Loucy (cell line): ENCODE measurements at regions not wholly inside any gene's neighbourhood (a gene's known extent, or its start where the extent isn't known, plus 50 kb on each side); places are given as distances from the start of the nearest gene placed in this dataset.

Source experiments
- H2AFZ ChIP-seq: fragments of 200-600 bp; sonication (generic); 2 replicates; pipeline ENCODE4 v1.6.0; 2016; ENCODE audit warnings: antibody characterized with exemption, mild to moderate bottlenecking, low read length, moderate library complexity
- H3F3A ChIP-seq: fragments of 200-600 bp; 2 replicates; pipeline ENCODE4 v1.6.0; 2016; ENCODE audit warnings: antibody characterized with exemption, low read depth, mild to moderate bottlenecking
- H3K27me3 ChIP-seq: fragments of 200-600 bp; sonication (generic); 2 replicates; pipeline ENCODE4 v1.6.1; 2014; ENCODE audit warnings: low read length, mild to moderate bottlenecking; ENCODE audit not compliant: insufficient read depth, poor library complexity, severe bottlenecking
- H3K36me3 ChIP-seq: fragments of 200-600 bp; sonication (generic); 2 replicates; pipeline ENCODE4 v1.6.1; 2016; ENCODE audit warnings: low read length; ENCODE audit not compliant: insufficient read depth
- H3K4me1 ChIP-seq: fragments of 200-600 bp; sonication (generic); 2 replicates; pipeline ENCODE4 v1.5.1; 2014; ENCODE audit warnings: low read length, mild to moderate bottlenecking; ENCODE audit not compliant: insufficient read depth, poor library complexity, severe bottlenecking
- H3K4me2 ChIP-seq: fragments of 200-600 bp; sonication (generic); 2 replicates; pipeline ENCODE4 v1.6.0; 2014; ENCODE audit warnings: antibody characterized with exemption, low read length, low read depth, mild to moderate bottlenecking; ENCODE audit not compliant: poor library complexity, severe bottlenecking
- H3K4me3 ChIP-seq: fragments of 200-600 bp; sonication (generic); 2 replicates; pipeline ENCODE4 v1.5.1; 2014; ENCODE audit warnings: low read length, mild to moderate bottlenecking, mixed read lengths; ENCODE audit not compliant: poor library complexity, severe bottlenecking
- H3K79me2 ChIP-seq: fragments of 200-600 bp; sonication (generic); 2 replicates; pipeline ENCODE4 v1.6.1; 2014; ENCODE audit warnings: low read length; ENCODE audit not compliant: insufficient read depth
- H3K9ac ChIP-seq: fragments of 200-600 bp; sonication (generic); 2 replicates; pipeline ENCODE4 v1.6.0; 2014; ENCODE audit warnings: mild to moderate bottlenecking, low read depth, low read length, moderate library complexity; ENCODE audit not compliant: poor library complexity, severe bottlenecking
- H3K9me2 ChIP-seq: fragments of 200-600 bp; sonication (generic); replicated peaks from 2 replicates; pipeline ENCODE4 v1.6.1; 2016; ENCODE audit warnings: low read depth, low read length, mixed read lengths
- H3K9me3 ChIP-seq: fragments of 200-600 bp; sonication (generic); 2 replicates; pipeline ENCODE4 v1.6.1; 2014; ENCODE audit warnings: mild to moderate bottlenecking, antibody characterized with exemption, low read length, low read depth; ENCODE audit not compliant: insufficient read depth
- H4K20me1 ChIP-seq: fragments of 200-600 bp; sonication (generic); 2 replicates; pipeline ENCODE4 v1.6.0; 2014; ENCODE audit warnings: antibody characterized with exemption, low read length, mild to moderate bottlenecking; ENCODE audit not compliant: insufficient read depth, poor library complexity, severe bottlenecking
- EZH2phosphoT487 ChIP-seq: fragments of 200-600 bp; IDR thresholded peaks from 2 replicates; pipeline ENCODE4 v1.6.1; 2018; ENCODE audit warnings: antibody characterized with exemption, mild to moderate bottlenecking, moderate library complexity, borderline replicate concordance
- TF ChIP-seq, protein P1 (sequence below): fragments of 200-600 bp; sonication (generic); conservative IDR thresholded peaks from 2 replicates; pipeline ENCODE4 v1.5.1; 2014; ENCODE audit warnings: mild to moderate bottlenecking, antibody characterized with exemption, low read length

DNA sequence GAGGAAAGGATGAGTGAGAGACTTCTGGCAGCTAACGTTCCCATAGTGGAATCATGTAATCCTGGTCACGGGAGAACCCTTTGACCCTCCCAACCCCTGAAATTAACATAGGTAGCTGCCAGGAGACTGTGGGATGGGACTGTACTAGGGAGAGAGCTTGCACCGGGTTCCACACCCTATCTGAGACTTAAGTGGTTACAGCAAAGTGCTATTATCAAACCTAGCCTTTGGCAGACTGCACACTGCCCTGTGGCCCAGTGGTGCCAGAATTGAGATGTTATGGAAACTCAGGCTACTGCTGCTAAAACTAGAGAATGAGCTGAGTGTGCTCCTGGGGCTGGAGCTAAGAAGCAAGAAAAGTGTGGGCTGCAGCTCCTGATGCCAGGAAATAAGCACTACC is 79.6 kb upstream of the PDC start:
- no peaks in the 10 kb centered on the region for H3K36me3 ChIP-seq
- TF ChIP-seq, protein P1, sequence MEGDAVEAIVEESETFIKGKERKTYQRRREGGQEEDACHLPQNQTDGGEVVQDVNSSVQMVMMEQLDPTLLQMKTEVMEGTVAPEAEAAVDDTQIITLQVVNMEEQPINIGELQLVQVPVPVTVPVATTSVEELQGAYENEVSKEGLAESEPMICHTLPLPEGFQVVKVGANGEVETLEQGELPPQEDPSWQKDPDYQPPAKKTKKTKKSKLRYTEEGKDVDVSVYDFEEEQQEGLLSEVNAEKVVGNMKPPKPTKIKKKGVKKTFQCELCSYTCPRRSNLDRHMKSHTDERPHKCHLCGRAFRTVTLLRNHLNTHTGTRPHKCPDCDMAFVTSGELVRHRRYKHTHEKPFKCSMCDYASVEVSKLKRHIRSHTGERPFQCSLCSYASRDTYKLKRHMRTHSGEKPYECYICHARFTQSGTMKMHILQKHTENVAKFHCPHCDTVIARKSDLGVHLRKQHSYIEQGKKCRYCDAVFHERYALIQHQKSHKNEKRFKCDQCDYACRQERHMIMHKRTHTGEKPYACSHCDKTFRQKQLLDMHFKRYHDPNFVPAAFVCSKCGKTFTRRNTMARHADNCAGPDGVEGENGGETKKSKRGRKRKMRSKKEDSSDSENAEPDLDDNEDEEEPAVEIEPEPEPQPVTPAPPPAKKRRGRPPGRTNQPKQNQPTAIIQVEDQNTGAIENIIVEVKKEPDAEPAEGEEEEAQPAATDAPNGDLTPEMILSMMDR = no peak
- TF ChIP-seq EZH2phosphoT487 = no peak
- H3K9me2 ChIP-seq = no peaks in the 10 kb centered on the region

DNA sequence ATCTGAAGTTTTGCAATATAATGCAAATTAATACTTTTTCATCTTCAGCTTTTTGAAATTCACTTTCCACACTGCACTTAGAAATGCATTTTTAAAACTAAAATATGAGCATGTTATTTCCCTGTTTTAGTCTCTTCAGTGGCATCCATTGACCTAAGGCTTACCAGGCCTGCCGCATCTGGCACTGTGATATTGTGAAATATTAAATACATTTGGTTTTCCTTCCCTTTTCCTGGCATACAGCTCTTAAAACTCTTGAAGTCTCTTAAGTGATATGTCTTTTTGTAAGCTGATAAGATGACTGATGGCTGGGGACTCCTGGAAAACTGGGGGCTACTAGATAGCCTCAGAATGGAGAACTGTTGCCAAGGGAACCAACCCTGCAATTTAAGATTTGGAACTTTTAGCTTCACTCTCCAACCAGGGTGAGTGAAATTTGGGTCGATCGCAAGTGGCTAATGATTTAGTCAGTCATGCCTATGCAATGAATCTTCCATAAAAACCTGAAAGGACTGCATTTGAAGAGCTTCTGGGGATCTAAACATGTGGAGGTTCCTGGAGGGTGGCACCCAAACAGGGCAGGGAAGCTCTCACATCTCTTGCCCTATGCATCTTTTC is 75.5 kb upstream of the PDC start:
- Histone ChIP-seq H3K4me2 (no peak overlapping the region), H3K4me1 (no peaks in the 10 kb centered on the region), H3K27me3 (no peaks in the 10 kb centered on the region), H3K9me2 (no peaks in the 10 kb centered on the region), H3K36me3 (no peaks in the 10 kb centered on the region), H3K9me3 (0 out of 2 replicates have a peak, but pooled peaks cover 2% of the 10 kb centered on the region), H3K79me2 (no peaks in the 10 kb centered on the region), H3K9ac (no peak overlapping the region), H4K20me1 (no peaks in the 10 kb centered on the region), H3K4me3 (no peak overlapping the region), H3F3A (no peaks in the 10 kb centered on the region), H2AFZ (no peak overlapping the region)
- TF ChIP-seq EZH2phosphoT487 = no peak
- TF ChIP-seq, protein P1 = no peak

More for the DNA sequence above, 79.6 kb upstream of the PDC start:
- Histone ChIP-seq H2AFZ (no peak overlapping the region), H3K9ac (no peak overlapping the region), H3K4me1 (no peaks in the 10 kb centered on the region), H4K20me1 (no peaks in the 10 kb centered on the region), H3K4me2 (no peak overlapping the region), H3K79me2 (no peaks in the 10 kb centered on the region), H3K27me3 (no peaks in the 10 kb centered on the region), H3K4me3 (no peak overlapping the region), H3K9me3 (0 out of 2 replicates have a peak, but pooled peaks cover 2% of the 10 kb centered on the region), H3F3A (no peaks in the 10 kb centered on the region)

DNA sequence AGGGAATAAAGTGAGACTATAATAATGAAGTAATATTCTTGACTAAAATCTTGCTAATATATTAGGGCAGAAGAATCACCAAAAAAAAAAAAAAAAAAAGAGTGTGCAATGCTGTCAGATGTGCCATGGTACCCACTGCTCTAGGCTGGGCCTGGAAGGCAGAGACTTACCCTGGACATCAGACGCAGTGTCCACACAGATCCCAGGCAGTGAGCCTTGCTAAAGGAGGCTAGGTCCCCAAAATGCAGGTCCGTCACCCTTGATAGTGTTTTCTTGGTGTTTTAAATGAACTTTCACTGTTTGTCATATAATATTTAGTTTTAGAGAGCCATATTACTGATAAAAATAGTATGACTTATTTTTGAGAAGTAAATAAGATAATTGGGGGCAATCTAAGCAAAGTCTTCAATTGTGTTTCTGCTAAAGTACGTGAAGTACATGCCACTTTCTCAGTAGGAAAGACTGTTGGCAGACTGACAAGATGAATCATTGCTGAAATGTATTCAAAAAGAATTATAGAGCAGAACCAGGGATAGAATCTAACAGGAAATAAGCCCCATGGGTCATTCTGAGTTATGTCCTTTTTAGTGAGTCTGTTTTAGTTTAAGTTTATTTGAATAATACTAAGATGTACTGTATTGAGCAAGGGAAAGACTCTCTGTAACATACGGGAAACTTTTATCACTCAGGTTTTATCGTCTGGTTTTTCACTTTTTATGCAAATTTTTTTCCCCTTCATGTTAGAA is 74.6 kb upstream of the PDC start:
- Histone ChIP-seq H3K4me3 (no peak overlapping the region), H3K27me3 (no peaks in the 10 kb centered on the region), H2AFZ (no peak overlapping the region), H3K4me2 (no peak overlapping the region), H3K9me3 (0 out of 2 replicates have a peak, but pooled peaks cover under 1% of the 10 kb centered on the region), H3K36me3 (no peaks in the 10 kb centered on the region), H3K79me2 (no peaks in the 10 kb centered on the region), H3K9me2 (no peaks in the 10 kb centered on the region), H3K9ac (no peak overlapping the region), H3K4me1 (no peaks in the 10 kb centered on the region), H3F3A (no peaks in the 10 kb centered on the region), H4K20me1 (no peaks in the 10 kb centered on the region)
- TF ChIP-seq, protein P1 = no peak
- no peak for TF ChIP-seq EZH2phosphoT487
